ENCODE measurements at regions not wholly inside any gene's neighbourhood (a gene's known extent, or its start where the extent isn't known, plus 50 kb on each side); places are given as distances from the start of the nearest gene placed in this dataset.
"Not testable (repeated sequence)": the region's sequence is repeated elsewhere in the genome, so short reads cannot be mapped to it uniquely, and the experiment has no call there.

- TF ChIP-seq, protein P1, sequence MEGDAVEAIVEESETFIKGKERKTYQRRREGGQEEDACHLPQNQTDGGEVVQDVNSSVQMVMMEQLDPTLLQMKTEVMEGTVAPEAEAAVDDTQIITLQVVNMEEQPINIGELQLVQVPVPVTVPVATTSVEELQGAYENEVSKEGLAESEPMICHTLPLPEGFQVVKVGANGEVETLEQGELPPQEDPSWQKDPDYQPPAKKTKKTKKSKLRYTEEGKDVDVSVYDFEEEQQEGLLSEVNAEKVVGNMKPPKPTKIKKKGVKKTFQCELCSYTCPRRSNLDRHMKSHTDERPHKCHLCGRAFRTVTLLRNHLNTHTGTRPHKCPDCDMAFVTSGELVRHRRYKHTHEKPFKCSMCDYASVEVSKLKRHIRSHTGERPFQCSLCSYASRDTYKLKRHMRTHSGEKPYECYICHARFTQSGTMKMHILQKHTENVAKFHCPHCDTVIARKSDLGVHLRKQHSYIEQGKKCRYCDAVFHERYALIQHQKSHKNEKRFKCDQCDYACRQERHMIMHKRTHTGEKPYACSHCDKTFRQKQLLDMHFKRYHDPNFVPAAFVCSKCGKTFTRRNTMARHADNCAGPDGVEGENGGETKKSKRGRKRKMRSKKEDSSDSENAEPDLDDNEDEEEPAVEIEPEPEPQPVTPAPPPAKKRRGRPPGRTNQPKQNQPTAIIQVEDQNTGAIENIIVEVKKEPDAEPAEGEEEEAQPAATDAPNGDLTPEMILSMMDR (IDR thresholded peaks at IDR 0.05): no peak
- Mint-ChIP-seq H3K27ac (ENCODE audit: unreplicated experiment) (no peak overlapping the region), H3K4me1 (ENCODE audit: unreplicated experiment) (no peaks in the 10 kb centered on the region), H3K4me3 (ENCODE audit: unreplicated experiment) (no peak overlapping the region), H3K9me3 (ENCODE audit: unreplicated experiment) (no peaks in the 10 kb centered on the region), H3K36me3 (ENCODE audit: unreplicated experiment) (no peaks in the 10 kb centered on the region), H3K27me3 (ENCODE audit: unreplicated experiment) (no peaks in the 10 kb centered on the region)
- no peak for DNase-seq (ENCODE audit: extremely low spot score, unreplicated experiment)
These were observed 98.8 kb upstream of the NTF3 start for GRCh38 chr12:5333096-5333495.

GRCh38 chr12:5335069-5335468, 96.8 kb upstream of the NTF3 start:
- TF ChIP-seq, protein P1 (IDR thresholded peaks at IDR 0.05): no peak
- no peaks in the 10 kb centered on the region for H3K4me1 Mint-ChIP-seq (ENCODE audit: unreplicated experiment)
- H3K36me3 Mint-ChIP-seq (ENCODE audit: unreplicated experiment): no peaks in the 10 kb centered on the region
- H3K9me3 Mint-ChIP-seq (ENCODE audit: unreplicated experiment): no peaks in the 10 kb centered on the region
- no peak overlapping the region for H3K27ac Mint-ChIP-seq (ENCODE audit: unreplicated experiment)
- no peak for DNase-seq (ENCODE audit: extremely low spot score, unreplicated experiment)
- H3K4me3 Mint-ChIP-seq (ENCODE audit: unreplicated experiment): no peak overlapping the region
- no peaks in the 10 kb centered on the region for H3K27me3 Mint-ChIP-seq (ENCODE audit: unreplicated experiment)

- not testable (repeated sequence) for H3K27me3 Mint-ChIP-seq (ENCODE audit: unreplicated experiment); H3K36me3 Mint-ChIP-seq (ENCODE audit: unreplicated experiment); DNase-seq (ENCODE audit: extremely low spot score, unreplicated experiment); H3K4me1 Mint-ChIP-seq (ENCODE audit: unreplicated experiment); H3K9me3 Mint-ChIP-seq (ENCODE audit: unreplicated experiment); H3K4me3 Mint-ChIP-seq (ENCODE audit: unreplicated experiment); H3K27ac Mint-ChIP-seq (ENCODE audit: unreplicated experiment)
These were observed 90.8 kb upstream of the NTF3 start for GRCh38 chr12:5341086-5341485.

GRCh38 chr12:5343711-5344110, 88.2 kb upstream of the NTF3 start:
- Mint-ChIP-seq H3K4me3 (ENCODE audit: unreplicated experiment) (no peak overlapping the region), H3K4me1 (ENCODE audit: unreplicated experiment) (no peaks in the 10 kb centered on the region), H3K27ac (ENCODE audit: unreplicated experiment) (no peak overlapping the region), H3K27me3 (ENCODE audit: unreplicated experiment) (peaks cover 2% of the 10 kb centered on the region), H3K9me3 (ENCODE audit: unreplicated experiment) (no peaks in the 10 kb centered on the region), H3K36me3 (ENCODE audit: unreplicated experiment) (no peaks in the 10 kb centered on the region)
- TF ChIP-seq, protein P1 (IDR thresholded peaks at IDR 0.05): no peak
- DNase-seq (ENCODE audit: extremely low spot score, unreplicated experiment): no peak

DNA sequence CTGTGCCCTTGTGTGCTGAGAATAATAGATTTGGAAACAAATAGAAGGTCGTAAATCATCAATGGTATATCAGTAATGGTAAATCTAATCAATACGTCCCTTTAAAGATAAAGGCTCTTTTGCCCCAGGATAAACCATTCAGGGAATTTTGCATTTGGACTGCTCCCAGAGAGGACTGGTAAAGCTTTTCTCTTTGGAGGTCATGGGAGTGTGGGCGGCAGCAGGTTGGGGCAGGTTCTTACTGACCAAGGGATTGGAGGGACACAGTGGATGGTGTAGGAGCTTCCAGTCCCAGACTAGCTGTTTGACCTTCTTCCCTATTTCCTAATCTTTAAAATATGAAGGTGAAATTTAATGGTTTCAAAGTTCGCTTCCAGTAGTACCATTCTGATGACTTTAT, 87.8 kb upstream of the NTF3 start:
- DNase-seq (ENCODE audit: extremely low spot score, unreplicated experiment): no peak
- TF ChIP-seq, protein P1 (IDR thresholded peaks at IDR 0.05): no peak
- no peaks in the 10 kb centered on the region for H3K9me3 Mint-ChIP-seq (ENCODE audit: unreplicated experiment)
- no peaks in the 10 kb centered on the region for H3K36me3 Mint-ChIP-seq (ENCODE audit: unreplicated experiment)
- no peak overlapping the region for H3K27ac Mint-ChIP-seq (ENCODE audit: unreplicated experiment)
- H3K4me1 Mint-ChIP-seq (ENCODE audit: unreplicated experiment): no peaks in the 10 kb centered on the region
- H3K4me3 Mint-ChIP-seq (ENCODE audit: unreplicated experiment): no peak overlapping the region
- H3K27me3 Mint-ChIP-seq (ENCODE audit: unreplicated experiment): peaks cover 2% of the 10 kb centered on the region

GRCh38 chr12:5345534-5345933, 86.4 kb upstream of the NTF3 start:
- Mint-ChIP-seq H3K27ac (ENCODE audit: unreplicated experiment) (no peak overlapping the region), H3K9me3 (ENCODE audit: unreplicated experiment) (no peaks in the 10 kb centered on the region), H3K27me3 (ENCODE audit: unreplicated experiment) (peaks cover 11% of the 10 kb centered on the region), H3K4me3 (ENCODE audit: unreplicated experiment) (no peak overlapping the region), H3K4me1 (ENCODE audit: unreplicated experiment) (no peaks in the 10 kb centered on the region), H3K36me3 (ENCODE audit: unreplicated experiment) (no peaks in the 10 kb centered on the region)
- DNase-seq (ENCODE audit: extremely low spot score, unreplicated experiment): no peak
- TF ChIP-seq, protein P1 (IDR thresholded peaks at IDR 0.05): no peak

Data from osteocyte (in vitro differentiated cells).